Neural cell (in vitro differentiated cells): ENCODE measurements at regions not wholly inside any gene's neighbourhood (a gene's known extent, or its start where the extent isn't known, plus 50 kb on each side); places are given as distances from the start of the nearest gene placed in this dataset.

Experiments used
- H2AFZ ChIP-seq: fragments of 200-600, 300-800 bp; sonication (generic), shearing (Covaris generic); 2 replicates; pipeline ENCODE4 v1.6.0; 2014; ENCODE audit warnings: low read depth, mild to moderate bottlenecking, antibody characterized with exemption, low read length, moderate library complexity
- H3F3A ChIP-seq: fragments of 200-600 bp; shearing (Covaris generic); 2 replicates; pipeline ENCODE4 v1.6.1; 2016; ENCODE audit warnings: mild to moderate bottlenecking, moderate library complexity, mixed read lengths, antibody characterized with exemption, low read length; ENCODE audit not compliant: insufficient read depth, poor library complexity, severe bottlenecking
- H3K27ac ChIP-seq: fragments of 200-600, 300-800 bp; sonication (generic), shearing (Covaris generic); 2 replicates; pipeline ENCODE4 v1.5.1; 2014; ENCODE audit warnings: mild to moderate bottlenecking, low read length, moderate library complexity
- H3K27me3 ChIP-seq: fragments of 300-800, 200-600 bp; sonication (generic), shearing (Covaris generic); 2 replicates; pipeline ENCODE4 v1.6.0; 2014; ENCODE audit warnings: mild to moderate bottlenecking, low read depth, low read length, moderate library complexity; ENCODE audit not compliant: insufficient read depth
- H3K36me3 ChIP-seq: fragments of 300-800, 200-600 bp; sonication (generic), shearing (Covaris generic); 2 replicates; pipeline ENCODE4 v1.5.1; 2014; ENCODE audit warnings: mild to moderate bottlenecking, antibody characterized with exemption, low read length, moderate library complexity; ENCODE audit not compliant: insufficient read depth
- H3K4me2 ChIP-seq: fragments of 300-800, 200-600 bp; sonication (generic), shearing (Covaris generic); 2 replicates; pipeline ENCODE4 v1.6.0; 2014; ENCODE audit warnings: mild to moderate bottlenecking, low read length
- H3K4me3 ChIP-seq: fragments of 300-800, 200-600 bp; sonication (generic), shearing (Covaris generic); 2 replicates; pipeline ENCODE4 v1.5.1; 2014; ENCODE audit warnings: mild to moderate bottlenecking, low read length, moderate library complexity
- H3K79me2 ChIP-seq: fragments of 200-600 bp; shearing (Covaris generic); replicated peaks from 2 replicates; pipeline ENCODE4 v1.6.0; 2014; ENCODE audit warnings: mild to moderate bottlenecking, low read length, moderate library complexity; ENCODE audit not compliant: insufficient read depth
- H3K9ac ChIP-seq: fragments of 300-800, 200-600 bp; sonication (generic), shearing (Covaris generic); 2 replicates; pipeline ENCODE4 v1.6.1; 2016; ENCODE audit warnings: mild to moderate bottlenecking, low read length, mixed read lengths
- H3K9me2 ChIP-seq: fragments of 200-600 bp; shearing (Covaris generic); 2 replicates; pipeline ENCODE4 v1.6.1; 2016; ENCODE audit warnings: mild to moderate bottlenecking, low read length, mixed read lengths; ENCODE audit not compliant: insufficient read depth
- H3K9me3 ChIP-seq: fragments of 200-600, 300-800 bp; sonication (generic), shearing (Covaris generic); 2 replicates; pipeline ENCODE4 v1.6.1; 2016; ENCODE audit warnings: mild to moderate bottlenecking, mixed run types, low read length, moderate library complexity, mixed read lengths
- H4K20me1 ChIP-seq: fragments of 200-600 bp; shearing (Covaris generic); 2 replicates; pipeline ENCODE4 v1.6.1; 2016; ENCODE audit warnings: mild to moderate bottlenecking, mixed run types; ENCODE audit not compliant: insufficient read depth
- CTCF ChIP-seq: fragments of 450-650 bp; IDR thresholded peaks from 2 replicates; pipeline ENCODE4 v1.5.1; 2014; ENCODE audit warnings: antibody characterized with exemption, mild to moderate bottlenecking, moderate library complexity; ENCODE audit not compliant: poor library complexity, severe bottlenecking
- EP300 ChIP-seq: fragments of 450-650 bp; conservative IDR thresholded peaks from 2 replicates; pipeline ENCODE4 v1.6.1; 2014; ENCODE audit warnings: antibody characterized with exemption, mild to moderate bottlenecking, moderate library complexity; ENCODE audit not compliant: poor library complexity, severe bottlenecking
- EZH2 ChIP-seq: fragments of 200-600, 300-800 bp; shearing (Covaris generic), sonication (generic); IDR thresholded peaks from 2 replicates; pipeline ENCODE4 v1.6.1; 2014; ENCODE audit warnings: antibody characterized with exemption, low read length, borderline replicate concordance, mild to moderate bottlenecking; ENCODE audit not compliant: insufficient read depth, poor library complexity, severe bottlenecking
- MXI1 ChIP-seq: fragments of 450-650 bp; conservative IDR thresholded peaks from 2 replicates; pipeline ENCODE4 v1.6.1; 2014; ENCODE audit warnings: antibody characterized with exemption, mild to moderate bottlenecking; ENCODE audit not compliant: poor library complexity, severe bottlenecking
- POLR2AphosphoS5 ChIP-seq: IDR thresholded peaks from 2 replicates; pipeline ENCODE4 v1.6.1; 2012
- RAD21 ChIP-seq: fragments of 450-650 bp; conservative IDR thresholded peaks from 2 replicates; pipeline ENCODE4 v1.6.1; 2014; ENCODE audit warnings: antibody characterized with exemption, mild to moderate bottlenecking, moderate library complexity
- REST ChIP-seq: IDR thresholded peaks from 2 replicates; pipeline ENCODE4 v1.6.1; 2012; ENCODE audit warnings: borderline replicate concordance
- SMC3 ChIP-seq: fragments of 450-650 bp; conservative IDR thresholded peaks from 2 replicates; pipeline ENCODE4 v1.6.1; 2014; ENCODE audit warnings: antibody characterized with exemption, mild to moderate bottlenecking, moderate library complexity; ENCODE audit not compliant: poor library complexity
- TAF1 ChIP-seq: IDR thresholded peaks from 2 replicates; pipeline ENCODE4 v1.6.1; 2012; ENCODE audit warnings: low read depth

- Histone ChIP-seq H3K27ac (no peak overlapping the region), H3K4me2 (no peak overlapping the region), H3K27me3 (no peaks in the 10 kb centered on the region), H2AFZ (no peak overlapping the region), H3K79me2 (no peaks in the 10 kb centered on the region), H3K9me3 (no peaks in the 10 kb centered on the region), H3F3A (no peaks in the 10 kb centered on the region), H3K9ac (no peak overlapping the region), H3K9me2 (no peaks in the 10 kb centered on the region), H4K20me1 (no peaks in the 10 kb centered on the region), H3K36me3 (no peaks in the 10 kb centered on the region), H3K4me3 (no peak overlapping the region)
- TF ChIP-seq TAF1: no peak
These were observed 228.2 kb downstream of the PTEN start for GRCh38 chr10:88091490-88092061.

GRCh38 chr10:88092265-88092664 lies 228.8 kb downstream of the PTEN start:
- no peaks in the 10 kb centered on the region for H3F3A ChIP-seq
- H2AFZ ChIP-seq: no peak overlapping the region
- no peaks in the 10 kb centered on the region for H3K9me3 ChIP-seq
- no peaks in the 10 kb centered on the region for H3K36me3 ChIP-seq
- H4K20me1 ChIP-seq: no peaks in the 10 kb centered on the region
- H3K4me2 ChIP-seq: no peak overlapping the region
- H3K4me3 ChIP-seq: no peak overlapping the region
- no peaks in the 10 kb centered on the region for H3K27me3 ChIP-seq
- H3K79me2 ChIP-seq: no peaks in the 10 kb centered on the region
- TF ChIP-seq EZH2 (no peak), SMC3 (no peak), TAF1 (no peak), POLR2AphosphoS5 (no peak), CTCF (no peak), REST (no peak), MXI1 (no peak), RAD21 (no peak), EP300 (no peak)
- no peak overlapping the region for H3K9ac ChIP-seq
- H3K9me2 ChIP-seq: no peaks in the 10 kb centered on the region
- H3K27ac ChIP-seq: no peak overlapping the region

- no peaks in the 10 kb centered on the region for H3K79me2 ChIP-seq
- no peak overlapping the region for H3K27ac ChIP-seq
- H3K4me3 ChIP-seq: no peak overlapping the region
- H3K36me3 ChIP-seq: no peaks in the 10 kb centered on the region
- H2AFZ ChIP-seq: no peak overlapping the region
- H3K9ac ChIP-seq: no peak overlapping the region
- no peaks in the 10 kb centered on the region for H3K9me3 ChIP-seq
- no peak overlapping the region for H3K4me2 ChIP-seq
- H3K9me2 ChIP-seq: no peaks in the 10 kb centered on the region
- H3K27me3 ChIP-seq: no peaks in the 10 kb centered on the region
- H3F3A ChIP-seq: no peaks in the 10 kb centered on the region
- TF ChIP-seq EZH2 (no peak), RAD21 (no peak), CTCF (no peak), REST (no peak), EP300 (no peak), MXI1 (no peak), SMC3 (no peak), POLR2AphosphoS5 (no peak), TAF1 (no peak)
- no peaks in the 10 kb centered on the region for H4K20me1 ChIP-seq
These were observed 229.5 kb downstream of the PTEN start for GRCh38 chr10:88092973-88093372.
